T47D (cell line): ENCODE measurements at regions not wholly inside any gene's neighbourhood (a gene's known extent, or its start where the extent isn't known, plus 50 kb on each side); places are given as distances from the start of the nearest gene placed in this dataset.
"Not testable (repeated sequence)": the region's sequence is repeated elsewhere in the genome, so short reads cannot be mapped to it uniquely, and the experiment has no call there.

Source experiments
- DNase-seq, 2 experiments: peaks; one replicate each; pipeline versions ENCODE4 v3.0.0 to v3.0.0-alpha.2; 2011 to 2012; ENCODE audit warnings: low read depth in 1 of 2, low spot score in 1 of 2
- JUND ChIP-seq: IDR thresholded peaks from 2 replicates; pipeline ENCODE4 v1.6.1; 2012; ENCODE audit warnings: low read depth
- in situ Hi-C: cut with HindIII; loops from 2 replicates; pipeline ENCODE4 v1.10.0; 2016; ENCODE audit warnings: low sequenced_read_pairs, low pct_unique_long_range_greater_than_20kb

DNA sequence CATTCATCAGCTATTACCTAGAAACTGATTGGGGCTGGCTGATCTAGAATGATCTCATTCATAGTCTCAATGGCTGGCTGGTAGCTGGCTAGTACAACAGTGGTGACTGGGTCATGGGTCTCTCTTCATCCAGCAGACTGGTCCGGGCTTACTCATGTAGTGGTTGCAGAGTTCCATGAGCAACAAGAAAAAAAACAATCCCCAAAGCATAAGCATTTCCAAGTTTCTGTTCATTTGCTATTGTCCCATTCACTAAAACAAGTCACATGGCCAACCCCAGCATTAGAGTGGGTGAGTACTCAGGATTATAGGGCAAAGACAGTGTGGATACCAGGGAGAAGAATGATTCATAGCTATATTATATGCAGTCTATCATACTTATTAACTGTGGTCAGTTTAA, 85.2 kb upstream of the SEMA3C start:
- no peak for DNase-seq
- TF ChIP-seq JUND = no peak
- in situ Hi-C loops = no loop called here

DNA sequence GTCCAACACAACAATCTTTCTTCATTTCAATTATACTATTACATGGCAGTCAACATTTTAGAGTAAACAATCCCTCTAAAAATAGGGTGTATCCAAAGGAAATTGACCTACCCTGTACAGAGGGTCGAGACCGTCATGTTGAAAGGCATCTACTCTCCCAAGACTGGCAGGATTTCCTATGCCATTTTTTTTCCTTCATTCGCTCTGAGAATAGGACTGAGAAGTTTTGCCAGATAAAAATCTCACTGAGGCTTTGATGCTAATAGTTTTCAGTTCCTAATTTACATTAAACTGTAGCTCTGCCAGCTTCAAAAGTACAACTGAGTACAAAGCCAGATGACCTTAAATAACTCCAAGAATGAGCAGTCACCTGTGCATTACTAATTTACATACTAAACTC, 84.5 kb upstream of the SEMA3C start:
- no peak for DNase-seq
- TF ChIP-seq JUND = no peak
- in situ Hi-C loops = no loop called here

GRCh38 chr7:81002421-81002820, 83.6 kb upstream of the SEMA3C start:
- in situ Hi-C loops = no loop called here
- DNase-seq = no peak
- no peak for TF ChIP-seq JUND

GRCh38 chr7:80999771-81000170, 80.9 kb upstream of the SEMA3C start:
- DNase-seq = no peak
- in situ Hi-C loops = no loop called here
- no peak for TF ChIP-seq JUND

- in situ Hi-C loops = no loop called here
- no peak for TF ChIP-seq JUND
- DNase-seq = no peak
These were observed 80.2 kb upstream of the SEMA3C start for GRCh38 chr7:80999100-80999499.

DNA sequence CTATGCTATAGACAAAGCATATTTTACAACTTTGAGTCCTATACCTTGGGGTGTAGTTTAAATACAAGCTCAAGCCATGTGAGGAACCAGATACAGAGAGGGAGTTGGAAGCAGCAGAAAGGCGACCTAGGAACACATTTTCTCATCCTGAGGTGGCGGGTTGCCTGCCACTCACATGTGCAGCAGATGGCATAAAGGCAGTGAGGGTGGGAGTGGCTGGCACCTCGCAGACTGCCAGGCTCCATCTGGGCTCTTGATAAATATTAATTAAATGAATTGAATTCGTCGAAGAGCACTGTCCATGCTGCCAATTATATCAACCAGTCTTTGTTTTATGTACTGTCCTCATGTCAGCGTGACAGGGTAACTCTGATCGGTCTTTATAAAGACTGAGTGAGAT, 79.0 kb upstream of the SEMA3C start:
- no peak for DNase-seq
- in situ Hi-C loops = no loop called here
- no peak for TF ChIP-seq JUND

- DNase-seq, in situ Hi-C loops: not testable (repeated sequence)
These were observed 77.4 kb upstream of the SEMA3C start for GRCh38 chr7:80996236-80996635.

DNA sequence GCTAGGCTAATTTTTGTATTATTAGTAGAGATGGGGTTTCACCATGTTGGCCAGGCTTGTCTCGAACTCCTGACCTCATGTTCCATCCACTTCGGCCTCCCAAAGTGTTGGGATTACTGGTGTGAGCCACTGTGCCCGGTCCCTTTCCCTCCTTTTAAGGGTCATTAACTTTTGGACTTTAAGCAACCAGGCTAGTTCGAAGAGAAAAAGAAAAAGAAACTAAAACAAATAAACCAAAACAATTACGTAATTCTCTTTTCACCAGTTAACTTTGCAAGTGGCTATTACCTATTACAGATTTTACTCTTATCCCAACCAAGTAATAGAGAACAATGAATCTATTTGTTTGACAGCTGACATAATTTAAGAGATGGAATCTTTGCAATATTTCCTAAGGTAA, 72.8 kb upstream of the SEMA3C start:
- in situ Hi-C loops = no loop called here
- TF ChIP-seq JUND = no peak
- DNase-seq = no peak

- no peak for TF ChIP-seq JUND
- DNase-seq = no peak
- in situ Hi-C loops = no loop called here
These were observed 65.8 kb upstream of the SEMA3C start for GRCh38 chr7:80984619-80985018.

- no peak for TF ChIP-seq JUND
- in situ Hi-C loops = no loop called here
- DNase-seq = no peak
These were observed 62.6 kb upstream of the SEMA3C start for GRCh38 chr7:80981405-80981804.

GRCh38 chr7:80977751-80978150, 58.9 kb upstream of the SEMA3C start:
- DNase-seq = no peak
- in situ Hi-C loops = no loop called here
- TF ChIP-seq JUND = no peak

DNA sequence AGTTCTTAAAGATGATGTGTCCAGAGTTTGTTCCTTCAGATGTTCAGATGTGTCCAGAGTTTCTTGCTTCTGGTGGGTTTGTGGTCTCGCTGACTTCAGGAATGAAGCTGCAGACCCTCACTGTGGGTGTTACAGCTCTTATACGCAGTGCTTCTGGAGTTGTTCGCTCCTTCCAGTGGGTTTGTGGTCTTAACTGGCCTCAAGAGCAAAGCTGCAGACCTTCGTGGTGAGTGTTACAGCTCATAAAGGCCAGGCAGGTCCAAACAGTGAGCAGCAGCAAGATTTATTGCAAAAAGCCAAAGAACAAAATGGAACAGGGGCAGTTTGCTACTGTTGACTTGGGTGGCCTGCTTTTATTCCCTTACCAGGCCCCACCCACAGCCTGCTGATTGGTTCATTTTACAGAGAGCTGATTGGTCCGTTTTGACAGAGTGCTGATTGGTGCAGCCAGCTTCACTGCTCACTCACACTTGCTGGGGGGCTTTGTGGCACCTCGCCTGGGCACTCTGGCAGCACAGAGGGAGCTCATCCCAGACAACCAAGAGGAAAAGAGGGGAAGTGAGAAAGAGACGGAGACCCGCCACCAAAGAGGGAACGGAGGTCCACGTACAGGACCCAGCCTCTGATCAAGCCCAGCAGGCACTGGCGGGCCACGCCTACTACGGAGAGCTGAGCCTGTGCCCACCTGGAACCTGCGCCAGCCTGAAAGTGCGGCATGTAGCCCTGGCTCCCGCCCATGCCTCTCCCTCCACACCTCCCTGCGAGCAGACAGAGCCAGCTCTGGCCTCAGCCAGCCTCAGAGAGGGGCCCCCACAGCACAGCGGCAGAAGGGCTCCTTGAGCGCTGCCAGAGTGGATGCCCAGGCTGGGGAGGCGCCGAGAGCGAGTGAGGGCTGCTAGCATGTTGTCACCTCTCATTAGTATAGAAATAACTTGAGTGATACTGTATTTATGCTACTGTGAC, 55.8 kb upstream of the SEMA3C start:
- no peak for TF ChIP-seq JUND
- DNase-seq = no peak
- in situ Hi-C loops = no loop called here

- in situ Hi-C loops = no loop called here
- no peak for DNase-seq
- TF ChIP-seq JUND = no peak
These were observed 52.4 kb upstream of the SEMA3C start for GRCh38 chr7:80971225-80971624.
